Endothelial cell of umbilical vein (primary cell): ENCODE measurements at regions not wholly inside any gene's neighbourhood (a gene's known extent, or its start where the extent isn't known, plus 50 kb on each side); places are given as distances from the start of the nearest gene placed in this dataset.

Experiments used
- BruUV-seq: library from RNA; stranded (reverse); fragments of 400-500 nt; replicated peaks from 2 replicates; lab custom pipeline; 2021; lab: Mats Ljungman, UMichigan
- CTCF ChIA-PET: fragments of 300-600, 350-600 bp; sonication (Branson Sonifier 250); formaldehyde crosslinking; loops from one replicate; lab custom pipeline; 2021; ENCODE audit warnings: antibody characterized with exemption, inconsistent platforms; lab: Charles Lee
- POLR2A ChIA-PET: fragments of 300-600, 350-600 bp; sonication (Branson Sonifier 250); formaldehyde crosslinking; loops from one replicate; lab custom pipeline; 2021; ENCODE audit warnings: antibody characterized with exemption, inconsistent platforms; lab: Charles Lee
- DNase-seq: peaks from one replicate; pipeline ENCODE4 v3.0.0-alpha.2; 2011; ENCODE audit warnings: low read depth, low spot score
- FAIRE-seq: peaks from 2 replicates; lab custom pipeline; 2011; peaks lifted over from hg19 to GRCh38; lab: Jason Lieb, UNC
- H2AFZ ChIP-seq: 2 replicates; pipeline ENCODE4 v1.6.0; 2012; ENCODE audit warnings: low read depth, low read length, control low read depth, inconsistent platforms
- H3K27ac ChIP-seq: 2 replicates; pipeline ENCODE4 v1.5.1; 2011; ENCODE audit warnings: low read depth, mild to moderate bottlenecking, control low read depth, low read length, moderate library complexity; ENCODE audit not compliant: insufficient read depth
- H3K27me3 ChIP-seq, 2 experiments: 2 replicates each; pipeline versions ENCODE4 v1.6.0 to v1.6.1; 2011; ENCODE audit warnings: low read length in 2 of 2, mixed read lengths in 1 of 2; ENCODE audit not compliant: control insufficient read depth in 2 of 2, insufficient read depth in 2 of 2
- H3K36me3 ChIP-seq, 2 experiments: 2 replicates in 1 of 2; 3 replicates in 1 of 2; pipeline ENCODE4 v1.5.1; 2011; ENCODE audit warnings: low read length in 2 of 2, mild to moderate bottlenecking in 1 of 2, moderate library complexity in 1 of 2; ENCODE audit not compliant: control insufficient read depth in 2 of 2, insufficient read depth in 2 of 2; ENCODE audit errors: extremely low read depth in 1 of 2
- H3K4me1 ChIP-seq: 3 replicates; pipeline ENCODE4 v1.5.1; 2011; ENCODE audit warnings: mild to moderate bottlenecking, low read length; ENCODE audit not compliant: control insufficient read depth, insufficient read depth; ENCODE audit errors: extremely low read depth
- H3K4me2 ChIP-seq: 2 replicates; pipeline ENCODE4 v1.6.1; 2011; ENCODE audit warnings: low read length, control low read depth, mixed read lengths; ENCODE audit not compliant: insufficient read depth
- H3K4me3 ChIP-seq, 3 experiments: fragments of 200-600 bp in 1 of 3; sonication (generic), shearing (Covaris generic) in 1 of 3; replicated peaks in 1 of 3; 2 replicates each; pipeline ENCODE4 v1.5.1; 2011 to 2016; ENCODE audit warnings: control low read depth in 3 of 3, low read length in 3 of 3, mild to moderate bottlenecking in 2 of 3, inconsistent platforms in 1 of 3, low read depth in 1 of 3, moderate library complexity in 1 of 3; ENCODE audit not compliant: insufficient read depth in 1 of 3
- H3K79me2 ChIP-seq: 2 replicates; pipeline ENCODE4 v1.6.0; 2012; ENCODE audit warnings: low read length, inconsistent platforms; ENCODE audit not compliant: control insufficient read depth, insufficient read depth
- H3K9ac ChIP-seq: replicated peaks from 2 replicates; pipeline ENCODE3; 2011; ENCODE audit warnings: low read length, control low read depth; ENCODE audit not compliant: insufficient read depth; ENCODE audit errors: extremely low read depth
- H3K9me1 ChIP-seq: replicated peaks from 3 replicates; pipeline ENCODE4 v1.6.0; 2011; ENCODE audit warnings: mild to moderate bottlenecking, low read length; ENCODE audit not compliant: control insufficient read depth, insufficient read depth; ENCODE audit errors: extremely low read depth
- H3K9me3 ChIP-seq: replicated peaks from 2 replicates; pipeline ENCODE4 v1.5.1; 2012; ENCODE audit warnings: low read length, inconsistent platforms; ENCODE audit not compliant: control insufficient read depth, insufficient read depth
- H4K20me1 ChIP-seq: replicated peaks from 2 replicates; pipeline ENCODE3; 2011; ENCODE audit warnings: mild to moderate bottlenecking, low read length; ENCODE audit not compliant: control insufficient read depth, insufficient read depth; ENCODE audit errors: extremely low read depth
- GATA2 ChIP-seq: IDR thresholded peaks from 2 replicates; pipeline ENCODE4 v1.7.0; 2011; ENCODE audit warnings: low read depth, mild to moderate bottlenecking, moderate library complexity, mixed read lengths, low read length; ENCODE audit not compliant: insufficient read length, insufficient read depth
- MYC ChIP-seq: IDR thresholded peaks from one replicate; pipeline ENCODE4 v1.6.1; 2011; ENCODE audit warnings: mild to moderate bottlenecking, low read depth, low read length
- POLR2A ChIP-seq: IDR thresholded peaks from 2 replicates; pipeline ENCODE4 v1.6.1; 2012; ENCODE audit warnings: low read depth, mild to moderate bottlenecking, control low read depth, low read length
- POLR2AphosphoS5 ChIP-seq: IDR thresholded peaks from 2 replicates; pipeline ENCODE4 v1.6.1; 2012; ENCODE audit warnings: low read depth, mild to moderate bottlenecking, control low read depth, low read length, moderate library complexity; ENCODE audit not compliant: insufficient read depth
- dilution Hi-C: fragments of 300-500 bp; cut with MboI; formaldehyde crosslinking; loops from one replicate; pipeline ENCODE4 v1.15.0; 2019; ENCODE audit warnings: low sequenced_read_pairs; ENCODE audit not compliant: extremely low pct_ligation_motif_present
- intact Hi-C: fragments of 100-400 bp; cut with micrococcal nuclease; formaldehyde crosslinking; loops from one replicate; pipeline ENCODE4 v1.10.0; 2022
- TF ChIP-seq, protein P1 (sequence below): IDR thresholded peaks from 2 replicates; pipeline ENCODE4 v1.6.1; 2011; ENCODE audit not compliant: insufficient read depth, insufficient read length
- TF ChIP-seq, protein P2 (sequence below), 2 donors: IDR thresholded peaks; 1 replicate in 1 of 2; 2 replicates in 1 of 2; pipeline ENCODE4 v1.5.1; 2011; ENCODE audit warnings: low read length in 2 of 2, mild to moderate bottlenecking in 2 of 2, moderate library complexity in 2 of 2, control low read depth in 1 of 2, inconsistent platforms in 1 of 2, low read depth in 1 of 2; ENCODE audit not compliant: insufficient read depth in 1 of 2; ENCODE audit errors: extremely low read depth in 1 of 2

DNA sequence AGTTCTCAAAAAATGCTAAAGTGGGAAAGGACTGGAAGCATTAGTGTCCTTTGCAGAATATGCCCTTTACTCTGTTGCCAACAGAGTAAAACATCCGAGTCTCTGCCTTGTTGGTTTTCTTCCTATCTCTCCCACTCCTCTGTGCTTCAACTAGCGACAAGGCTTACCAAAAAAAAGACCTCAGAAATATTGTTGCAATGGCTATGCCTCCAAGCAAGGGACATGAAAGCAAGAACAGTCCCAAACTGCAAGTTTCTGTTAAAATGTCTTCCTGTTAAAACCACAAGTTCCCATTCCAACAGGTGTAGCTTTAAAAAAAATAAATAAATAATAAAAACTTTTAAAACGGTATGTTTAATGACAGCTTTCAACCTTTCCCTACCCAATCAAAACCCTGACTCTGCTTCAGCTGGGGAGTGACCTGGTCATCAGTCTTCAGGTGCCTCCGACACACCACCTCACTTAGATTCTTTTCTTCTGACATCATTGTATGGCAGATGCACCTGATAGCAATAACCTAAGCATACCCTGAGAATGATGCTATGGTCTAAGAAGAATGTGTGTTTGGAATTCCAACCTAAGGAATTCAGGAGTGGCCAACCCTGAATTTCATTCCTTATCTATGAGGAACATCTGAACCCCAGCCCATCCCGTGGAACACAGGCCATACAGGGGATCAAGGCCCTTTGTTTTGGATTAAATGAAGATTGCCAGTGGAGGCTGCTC is 81.0 kb downstream of the RPS29 start:
- ChIA-PET POLR2A (no interaction called here), CTCF (interaction anchor here (1.1 kb wide), 1 partner anchor 44 kb away, joined by 3 read pairs; no protein-coding TSS in a partner anchor)
- Histone ChIP-seq H3K9ac (no peak overlapping the region), H3K4me3 (no peak overlapping the region), H3K9me3 (no peaks in the 10 kb centered on the region), H3K79me2 (no peaks in the 10 kb centered on the region), H4K20me1 (no peaks in the 10 kb centered on the region), H3K36me3 (no peaks in the 10 kb centered on the region), H3K27me3 (peaks cover 4 to 7% of the 10 kb centered on the region in 2 experiments), H3K4me1 (no peaks in the 10 kb centered on the region), H3K27ac (no peak overlapping the region), H2AFZ (no peak overlapping the region), H3K4me2 (no peak overlapping the region), H3K9me1 (no peaks in the 10 kb centered on the region)
- BruUV-seq = no TSS peak
- dilution Hi-C loops = no loop called here
- intact Hi-C loops = no loop called here
- TF ChIP-seq MYC (no peak), GATA2 (no peak)
- TF ChIP-seq, protein P1, sequence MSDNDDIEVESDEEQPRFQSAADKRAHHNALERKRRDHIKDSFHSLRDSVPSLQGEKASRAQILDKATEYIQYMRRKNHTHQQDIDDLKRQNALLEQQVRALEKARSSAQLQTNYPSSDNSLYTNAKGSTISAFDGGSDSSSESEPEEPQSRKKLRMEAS = no peak
- DNase-seq = no peak
- no peak for FAIRE-seq

DNA sequence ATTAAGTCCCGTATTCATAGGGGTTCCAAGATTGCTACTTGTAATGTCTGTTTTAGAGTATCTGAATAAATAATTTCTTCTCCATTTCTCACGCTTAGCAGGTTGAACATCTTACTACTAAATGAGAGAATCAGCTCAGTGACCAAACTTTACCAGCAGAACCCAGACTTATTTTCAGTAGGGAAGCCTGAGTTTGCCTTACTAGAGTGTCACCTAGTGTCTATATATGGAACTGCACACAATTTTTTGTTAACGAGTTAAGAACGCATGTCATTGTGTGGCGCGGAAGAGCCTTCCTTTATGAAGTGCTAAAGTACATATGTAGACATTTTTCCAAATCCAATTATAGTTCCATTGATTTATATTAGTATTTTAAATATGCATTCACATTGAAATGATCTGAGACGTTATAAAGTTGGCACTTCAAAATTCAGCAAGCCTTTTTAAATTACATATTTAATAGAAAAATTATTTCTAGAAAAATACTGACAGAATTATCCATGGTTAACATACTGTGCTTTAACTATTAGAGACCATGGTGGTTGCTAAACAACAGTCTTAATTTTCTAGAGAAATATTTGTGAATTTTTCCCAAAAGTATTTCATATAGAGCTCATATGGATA is 88.3 kb downstream of the RPS29 start:
- dilution Hi-C loops = no loop called here
- H3K9ac ChIP-seq = no peak overlapping the region
- no peak overlapping the region for H3K27ac ChIP-seq
- no peaks in the 10 kb centered on the region for H4K20me1 ChIP-seq
- H3K27me3 ChIP-seq = peaks cover 7 to 9% of the 10 kb centered on the region in 2 experiments
- no peak overlapping the region for H3K4me2 ChIP-seq
- H3K9me1 ChIP-seq = no peaks in the 10 kb centered on the region
- no peak overlapping the region for H2AFZ ChIP-seq
- TF ChIP-seq POLR2AphosphoS5 (no peak), POLR2A (no peak), MYC (no peak)
- TF ChIP-seq, protein P2, sequence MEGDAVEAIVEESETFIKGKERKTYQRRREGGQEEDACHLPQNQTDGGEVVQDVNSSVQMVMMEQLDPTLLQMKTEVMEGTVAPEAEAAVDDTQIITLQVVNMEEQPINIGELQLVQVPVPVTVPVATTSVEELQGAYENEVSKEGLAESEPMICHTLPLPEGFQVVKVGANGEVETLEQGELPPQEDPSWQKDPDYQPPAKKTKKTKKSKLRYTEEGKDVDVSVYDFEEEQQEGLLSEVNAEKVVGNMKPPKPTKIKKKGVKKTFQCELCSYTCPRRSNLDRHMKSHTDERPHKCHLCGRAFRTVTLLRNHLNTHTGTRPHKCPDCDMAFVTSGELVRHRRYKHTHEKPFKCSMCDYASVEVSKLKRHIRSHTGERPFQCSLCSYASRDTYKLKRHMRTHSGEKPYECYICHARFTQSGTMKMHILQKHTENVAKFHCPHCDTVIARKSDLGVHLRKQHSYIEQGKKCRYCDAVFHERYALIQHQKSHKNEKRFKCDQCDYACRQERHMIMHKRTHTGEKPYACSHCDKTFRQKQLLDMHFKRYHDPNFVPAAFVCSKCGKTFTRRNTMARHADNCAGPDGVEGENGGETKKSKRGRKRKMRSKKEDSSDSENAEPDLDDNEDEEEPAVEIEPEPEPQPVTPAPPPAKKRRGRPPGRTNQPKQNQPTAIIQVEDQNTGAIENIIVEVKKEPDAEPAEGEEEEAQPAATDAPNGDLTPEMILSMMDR (IDR thresholded peaks at IDR 0.05; ENCODE audit: extremely low read depth in 1 of 2, insufficient read depth in 1 of 2, low read depth in 1 of 2, low read length in 2 of 2) = peak; percentile 53 to 63
- no peaks in the 10 kb centered on the region for H3K79me2 ChIP-seq
- FAIRE-seq (peak; percentile 85), DNase-seq (peak; percentile 78)
- H3K36me3 ChIP-seq = no peaks in the 10 kb centered on the region
- intact Hi-C loops = loop anchor here (1.0 to 5.0 kb wide), 2 partner anchors 35 to 89 kb away; partner anchors contain the start of gene RPS29
- no TSS peak for BruUV-seq
- H3K9me3 ChIP-seq = no peaks in the 10 kb centered on the region
- no peaks in the 10 kb centered on the region for H3K4me1 ChIP-seq
- CTCF ChIA-PET = interaction anchor here (0.6 to 5.9 kb wide), 22 partner anchors 10 to 1580 kb away, joined by 3 to 154 read pairs (median 4); partner anchors contain the start of gene RPS29
- H3K4me3 ChIP-seq = no peak overlapping the region
- POLR2A ChIA-PET = no interaction called here
